HG03354 (cell line): ENCODE measurements at regions not wholly inside any gene's neighbourhood (a gene's known extent, or its start where the extent isn't known, plus 50 kb on each side); places are given as distances from the start of the nearest gene placed in this dataset.
"Not testable (repeated sequence)": the region's sequence is repeated elsewhere in the genome, so short reads cannot be mapped to it uniquely, and the experiment has no call there.

ENCODE experiments used
- ATAC-seq: cut with Tn5 transposase; IDR thresholded peaks from one replicate; pipeline ENCODE4 v1.9.1; 2021; ENCODE audit warnings: mild to moderate bottlenecking; ENCODE audit not compliant: unreplicated experiment, poor library complexity, severe bottlenecking

GRCh38 chr6:141088171-141088570 lies 1044.6 kb upstream of the GJE1 start:
- ATAC-seq, result no peak

- peak; percentile 99 for ATAC-seq
Measured at GRCh38 chr6:141077355-141078333, 1055.1 kb upstream of the GJE1 start.

- ATAC-seq, result no peak
Measured at GRCh38 chr6:141057761-141058160, 1075.0 kb upstream of the GJE1 start.

- ATAC-seq, result no peak
Measured at GRCh38 chr6:141056945-141057625, 1075.6 kb upstream of the GJE1 start.

GRCh38 chr6:141050471-141050870 lies 1082.3 kb upstream of the GJE1 start:
- no peak for ATAC-seq

GRCh38 chr6:141048451-141048850 lies 1084.3 kb upstream of the GJE1 start:
- no peak for ATAC-seq

GRCh38 chr6:141046496-141046895 lies 1086.2 kb upstream of the GJE1 start:
- not testable (repeated sequence) for ATAC-seq

- ATAC-seq, result no peak
Measured at GRCh38 chr6:141041596-141042087, 1091.1 kb upstream of the GJE1 start.

GRCh38 chr6:141035312-141036200 lies 1097.2 kb upstream of the GJE1 start:
- no peak for ATAC-seq

- ATAC-seq, result no peak
Measured at GRCh38 chr6:141033101-141033500, 1099.6 kb upstream of the GJE1 start.

- ATAC-seq, result no peak
Measured at GRCh38 chr6:141029908-141030307, 1102.8 kb upstream of the GJE1 start.

- no peak for ATAC-seq
Measured at GRCh38 chr6:141028791-141029280, 1103.9 kb upstream of the GJE1 start.

- ATAC-seq, result no peak
Measured at GRCh38 chr6:141026504-141026903, 1106.2 kb upstream of the GJE1 start.

GRCh38 chr6:141024526-141024925 lies 1108.2 kb upstream of the GJE1 start:
- no peak for ATAC-seq

- no peak for ATAC-seq
Measured at GRCh38 chr6:141017941-141018340, 1114.8 kb upstream of the GJE1 start.

GRCh38 chr6:141000917-141001316 lies 1131.8 kb upstream of the GJE1 start:
- no peak for ATAC-seq

GRCh38 chr6:140993515-140993914 lies 1139.2 kb upstream of the GJE1 start:
- ATAC-seq, result no peak

- ATAC-seq, result no peak
Measured at GRCh38 chr6:140992678-140993077, 1140.0 kb upstream of the GJE1 start.

GRCh38 chr6:140988780-140989179 lies 1143.9 kb upstream of the GJE1 start:
- ATAC-seq, result no peak
